ENCODE measurements at regions not wholly inside any gene's neighbourhood (a gene's known extent, or its start where the extent isn't known, plus 50 kb on each side); places are given as distances from the start of the nearest gene placed in this dataset.

DNA sequence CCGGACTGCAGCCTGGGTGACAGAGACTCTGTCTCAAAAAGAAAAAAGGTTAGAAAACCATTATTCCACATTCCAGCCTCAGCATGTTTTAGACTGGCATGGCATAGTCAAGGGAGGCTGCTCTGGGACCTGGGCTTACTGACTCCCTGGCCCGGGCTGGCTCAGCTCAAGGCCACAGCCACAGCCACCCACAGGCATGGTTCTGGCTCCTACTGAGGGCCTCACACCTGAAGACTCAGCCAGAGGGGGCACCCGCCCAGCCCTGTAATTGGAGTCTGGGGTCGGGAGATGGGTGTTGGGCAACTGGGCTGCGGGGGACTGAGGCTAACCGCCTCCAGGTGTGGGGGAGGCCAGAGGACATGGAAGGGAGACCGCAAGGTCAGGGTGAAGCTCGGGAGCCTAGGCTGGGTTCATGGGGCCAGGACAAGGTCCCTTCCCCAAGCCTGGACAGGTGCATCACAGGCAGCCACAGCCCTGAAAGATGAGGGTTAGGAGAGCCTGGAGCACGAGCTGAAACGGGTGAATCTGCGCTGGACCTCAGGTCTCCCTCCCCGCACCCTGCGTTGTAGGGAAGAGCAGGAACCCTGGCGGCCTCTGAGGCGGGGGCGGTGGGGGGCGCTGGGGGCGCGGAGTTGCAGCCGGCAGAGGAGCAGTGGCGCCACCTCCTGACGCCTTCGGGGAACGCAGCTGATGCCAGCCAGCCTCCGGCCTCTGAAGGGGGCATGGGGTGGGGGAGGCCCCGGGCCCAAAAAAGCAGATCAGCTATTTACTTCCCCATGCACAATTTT, 67.7 kb upstream of the SRSF6 start:
- Histone ChIP-seq H3K79me2 (ENCODE audit: insufficient read depth, low read depth, low read length) (no peaks in the 10 kb centered on the region), H3K4me2 (ENCODE audit: low read length) (no peak overlapping the region), H3K36me3 (ENCODE audit: insufficient read depth, low read length) (no peaks in the 10 kb centered on the region), H3K4me1 (ENCODE audit: insufficient read depth, low read length, poor library complexity, severe bottlenecking) (no peaks in the 10 kb centered on the region), H3K9me3 (ENCODE audit: low read length) (no peaks in the 10 kb centered on the region), H2AFZ (ENCODE audit: low read length) (no peak overlapping the region), H3K9me2 (ENCODE audit: insufficient read depth, low read length) (no peaks in the 10 kb centered on the region), H3K4me3 (ENCODE audit: low read depth, low read length, poor library complexity, severe bottlenecking) (no peak overlapping the region), H4K20me1 (ENCODE audit: insufficient read depth, low read length) (no peaks in the 10 kb centered on the region), H3K27ac (ENCODE audit: low read depth, low read length, poor library complexity, severe bottlenecking) (no peak overlapping the region)
- DNase-seq (ENCODE audit: low spot score): no peak
- intact Hi-C loops (cut with micrococcal nuclease; ENCODE audit: unreplicated experiment): no loop called here
- ChIA-PET CTCF (ENCODE audit: unreplicated experiment) (interaction anchor here (0.6 kb wide), 1 partner anchor 1656 kb away, joined by 3 read pairs; no protein-coding TSS in a partner anchor), POLR2A (no interaction called here)
- no peak for TF ChIP-seq EZH2phosphoT487 (IDR thresholded peaks at IDR 0.05; ENCODE audit: borderline replicate concordance, low read depth, low read length)
- TF ChIP-seq CTCF (conservative IDR thresholded peaks at IDR 0.05; ENCODE audit: low read length): peak; percentile 68
- no TSS peak for BruUV-seq (replicated peaks)

DNA sequence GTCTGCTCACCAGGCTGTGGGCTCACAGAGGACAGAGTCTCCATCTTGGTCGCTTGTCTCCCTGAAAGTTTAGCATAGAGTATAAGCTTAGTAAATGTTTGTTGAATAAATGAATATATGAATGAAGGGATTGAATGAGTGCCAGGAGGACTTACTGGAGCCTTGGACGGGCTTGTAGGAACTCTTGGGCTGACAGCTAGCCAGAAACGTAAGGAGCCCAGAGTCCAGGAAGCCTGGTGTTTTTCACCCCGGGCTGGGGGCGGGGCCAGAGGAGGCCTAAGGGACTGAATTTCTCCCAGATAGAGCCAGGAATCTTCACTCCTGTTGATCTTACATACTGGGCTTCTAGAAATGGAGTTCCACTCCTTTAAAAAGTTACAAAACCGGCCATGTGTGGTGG, 68.5 kb upstream of the SRSF6 start:
- no peaks in the 10 kb centered on the region for H3K9me2 ChIP-seq (ENCODE audit: insufficient read depth, low read length)
- no peak for TF ChIP-seq CTCF (conservative IDR thresholded peaks at IDR 0.05; ENCODE audit: low read length)
- no peak for TF ChIP-seq EZH2phosphoT487 (IDR thresholded peaks at IDR 0.05; ENCODE audit: borderline replicate concordance, low read depth, low read length)
- no peak overlapping the region for H3K4me3 ChIP-seq (ENCODE audit: low read depth, low read length, poor library complexity, severe bottlenecking)
- intact Hi-C loops (cut with micrococcal nuclease; ENCODE audit: unreplicated experiment): no loop called here
- no peak for DNase-seq (ENCODE audit: low spot score)
- no peaks in the 10 kb centered on the region for H3K4me1 ChIP-seq (ENCODE audit: insufficient read depth, low read length, poor library complexity, severe bottlenecking)
- no TSS peak for BruUV-seq (replicated peaks)
- no peaks in the 10 kb centered on the region for H3K9me3 ChIP-seq (ENCODE audit: low read length)
- ChIA-PET CTCF (ENCODE audit: unreplicated experiment) (no interaction called here), POLR2A (interaction anchor here (0.6 kb wide), 1 partner anchor 15 kb away, joined by 3 read pairs; no protein-coding TSS in a partner anchor)
- H2AFZ ChIP-seq (ENCODE audit: low read length): no peak overlapping the region
- no peaks in the 10 kb centered on the region for H4K20me1 ChIP-seq (ENCODE audit: insufficient read depth, low read length)
- no peak overlapping the region for H3K27ac ChIP-seq (ENCODE audit: low read depth, low read length, poor library complexity, severe bottlenecking)
- no peaks in the 10 kb centered on the region for H3K36me3 ChIP-seq (ENCODE audit: insufficient read depth, low read length)
- H3K79me2 ChIP-seq (ENCODE audit: insufficient read depth, low read depth, low read length): no peaks in the 10 kb centered on the region
- no peak overlapping the region for H3K4me2 ChIP-seq (ENCODE audit: low read length)
